ENCODE measurements at regions not wholly inside any gene's neighbourhood (a gene's known extent, or its start where the extent isn't known, plus 50 kb on each side); places are given as distances from the start of the nearest gene placed in this dataset.

DNA sequence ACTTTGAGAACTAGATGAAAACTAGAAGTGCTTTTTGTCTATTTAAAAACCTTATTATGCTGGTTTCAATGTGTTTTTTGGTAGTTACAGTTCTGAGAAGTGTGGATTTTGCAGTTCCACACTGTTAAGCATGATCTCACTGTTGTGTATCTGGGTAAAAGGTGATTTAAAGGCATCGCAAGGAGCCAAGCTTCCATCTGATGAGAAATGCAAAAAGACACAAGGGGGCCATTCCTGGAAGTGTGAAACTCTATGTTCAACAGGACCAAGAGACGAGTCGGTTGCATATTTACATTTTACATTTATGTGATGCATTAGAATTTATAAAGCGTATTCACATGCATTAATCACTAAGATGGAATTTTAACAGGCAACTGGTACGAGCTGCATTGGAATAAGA, 490.8 kb downstream of the NPIPA7 start:
- DNase-seq (ENCODE audit: low spot score) (no peak), ATAC-seq (no peak)
- no peaks in the 10 kb centered on the region for H3K4me1 Mint-ChIP-seq (ENCODE audit: low read depth in 2 of 2)
- no peak overlapping the region for H3K27ac Mint-ChIP-seq
- H3K9me3 Mint-ChIP-seq: no peaks in the 10 kb centered on the region
- peaks cover 15 to 18% of the 10 kb centered on the region in 2 donors for H3K27me3 Mint-ChIP-seq
- H3K36me3 Mint-ChIP-seq: no peaks in the 10 kb centered on the region
- no peak overlapping the region for H3K4me3 Mint-ChIP-seq

DNA sequence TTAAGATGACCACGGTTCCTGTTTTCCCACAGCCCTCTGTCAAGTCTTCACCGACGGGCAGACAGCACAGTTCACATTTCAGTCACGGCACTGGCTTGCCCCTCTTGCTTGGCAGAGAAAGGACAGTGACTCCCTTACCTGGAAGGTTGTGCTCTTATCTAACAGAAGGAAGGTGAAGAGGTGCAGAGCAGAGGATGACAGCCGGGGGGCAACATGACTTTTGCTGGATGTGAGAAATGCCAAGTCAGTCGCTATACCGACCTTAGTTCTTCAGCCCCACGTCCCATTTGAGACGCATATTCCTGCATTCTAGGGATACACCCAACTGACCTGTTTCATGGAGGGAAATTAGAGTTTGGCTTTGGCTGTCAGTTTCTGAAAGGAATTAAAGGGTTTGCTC, 492.3 kb downstream of the NPIPA7 start:
- Mint-ChIP-seq H3K4me1 (ENCODE audit: low read depth in 2 of 2) (no peaks in the 10 kb centered on the region), H3K36me3 (no peaks in the 10 kb centered on the region), H3K27ac (no peak overlapping the region), H3K9me3 (no peaks in the 10 kb centered on the region), H3K4me3 (no peak overlapping the region), H3K27me3 (peaks cover 22 to 24% of the 10 kb centered on the region in 2 donors)
- DNase-seq (ENCODE audit: low spot score) (no peak), ATAC-seq (no peak)

DNA sequence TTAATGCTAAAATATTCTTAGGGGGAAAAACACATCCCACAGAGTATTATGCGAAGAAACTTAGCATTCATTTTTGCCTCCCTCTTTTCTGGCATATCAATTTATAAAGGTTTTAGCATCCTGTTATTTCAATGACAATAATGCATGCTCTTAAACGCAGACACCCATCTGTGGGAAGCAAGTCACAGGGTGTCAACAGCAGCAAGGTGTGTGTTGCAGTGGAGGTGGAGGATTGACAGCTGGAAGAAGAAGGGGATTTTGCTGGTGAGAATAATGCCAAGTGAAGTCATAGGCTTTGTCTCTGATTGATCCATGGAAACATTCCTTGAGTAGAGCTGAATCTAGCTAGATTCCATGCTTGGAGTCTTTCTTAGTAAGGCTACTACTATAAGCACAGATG, 498.1 kb downstream of the NPIPA7 start:
- Mint-ChIP-seq H3K4me3 (no peak overlapping the region), H3K27ac (no peak overlapping the region), H3K27me3 (peaks cover 33 to 52% of the 10 kb centered on the region in 2 donors), H3K4me1 (ENCODE audit: low read depth in 2 of 2) (no peaks in the 10 kb centered on the region), H3K9me3 (no peaks in the 10 kb centered on the region), H3K36me3 (no peaks in the 10 kb centered on the region)
- DNase-seq (ENCODE audit: low spot score) (no peak), ATAC-seq (no peak)

DNA sequence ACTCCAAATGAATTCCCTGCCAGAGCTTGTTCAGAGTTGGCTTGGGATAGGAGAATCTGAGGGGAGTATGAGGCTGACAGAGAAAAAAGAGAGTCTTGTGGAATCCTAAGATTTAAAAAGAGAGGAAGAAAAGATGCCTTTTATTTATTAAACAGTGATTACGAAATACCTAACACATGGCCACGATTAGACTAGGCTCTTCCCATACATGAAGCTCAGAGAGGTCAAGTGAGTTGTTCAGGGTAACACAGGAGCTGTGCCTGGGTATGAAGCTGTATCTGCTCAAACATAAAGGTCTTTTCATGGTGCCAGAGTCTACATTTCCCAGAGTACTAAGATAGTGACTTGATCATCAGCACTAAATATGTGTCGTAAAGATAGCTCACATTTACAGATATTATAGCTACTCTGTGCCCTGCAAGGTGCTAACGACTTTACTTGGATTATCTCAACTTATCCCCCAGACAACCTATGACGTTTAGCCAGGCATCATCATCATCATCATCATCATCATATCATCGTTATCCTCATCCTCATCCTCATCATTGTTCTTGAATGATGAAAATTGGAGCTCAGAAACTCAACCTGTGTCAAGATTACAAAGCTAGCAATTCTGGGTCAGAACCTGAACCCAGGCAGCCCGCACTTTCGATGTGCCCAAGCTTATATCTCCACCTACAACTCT, 500.8 kb downstream of the NPIPA7 start:
- Mint-ChIP-seq H3K27ac (no peak overlapping the region), H3K9me3 (no peaks in the 10 kb centered on the region), H3K27me3 (peaks cover 23 to 43% of the 10 kb centered on the region in 2 donors), H3K4me1 (ENCODE audit: low read depth in 2 of 2) (no peaks in the 10 kb centered on the region), H3K4me3 (no peak overlapping the region), H3K36me3 (no peaks in the 10 kb centered on the region)
- no peak for ATAC-seq
- no peak for DNase-seq (ENCODE audit: low spot score)

DNA sequence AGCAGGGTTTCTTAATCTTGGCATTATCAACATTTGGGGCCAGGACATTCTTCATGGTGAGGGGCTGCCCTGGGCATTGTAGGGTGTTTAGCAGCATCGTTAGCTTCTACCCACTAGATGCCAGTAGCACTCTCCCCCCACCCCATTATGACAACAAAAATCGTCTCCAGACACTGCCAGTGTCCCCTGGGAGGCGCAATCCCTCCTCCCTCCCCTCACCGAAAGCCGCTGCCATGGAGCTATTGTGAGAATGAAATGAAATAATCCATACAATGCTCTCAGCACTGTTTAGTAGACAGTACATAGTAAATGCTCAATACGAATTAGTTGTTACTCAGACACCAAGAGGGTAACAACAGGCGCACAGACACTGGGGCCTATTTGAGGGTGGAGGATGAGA, 502.9 kb downstream of the NPIPA7 start:
- H3K9me3 Mint-ChIP-seq: no peaks in the 10 kb centered on the region
- H3K27me3 Mint-ChIP-seq: peaks cover 18 to 33% of the 10 kb centered on the region in 2 donors
- no peak for DNase-seq (ENCODE audit: low spot score)
- no peaks in the 10 kb centered on the region for H3K36me3 Mint-ChIP-seq
- no peak for ATAC-seq
- H3K4me3 Mint-ChIP-seq: no peak overlapping the region
- H3K4me1 Mint-ChIP-seq (ENCODE audit: low read depth in 2 of 2): no peaks in the 10 kb centered on the region
- no peak overlapping the region for H3K27ac Mint-ChIP-seq

DNA sequence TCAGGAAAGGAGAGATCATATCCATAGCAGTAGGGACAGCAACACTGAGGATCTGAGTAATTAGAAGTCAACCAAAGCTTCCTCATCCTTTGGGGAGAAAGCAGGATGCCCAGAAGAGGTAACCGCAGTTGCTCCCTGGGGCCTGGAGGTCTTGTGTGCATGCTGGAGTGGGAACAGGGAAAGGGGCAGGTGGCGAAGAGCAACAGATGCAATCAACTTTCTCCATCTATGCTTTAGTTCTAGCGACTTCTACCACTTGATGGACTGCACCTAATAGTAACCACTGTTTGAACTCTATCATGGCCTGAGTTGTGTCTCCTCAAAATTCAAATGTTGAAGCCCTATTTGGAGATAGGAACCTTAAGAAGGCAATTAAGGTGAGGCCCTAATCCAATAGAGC, 503.8 kb downstream of the NPIPA7 start:
- H3K27ac Mint-ChIP-seq: no peak overlapping the region

DNA sequence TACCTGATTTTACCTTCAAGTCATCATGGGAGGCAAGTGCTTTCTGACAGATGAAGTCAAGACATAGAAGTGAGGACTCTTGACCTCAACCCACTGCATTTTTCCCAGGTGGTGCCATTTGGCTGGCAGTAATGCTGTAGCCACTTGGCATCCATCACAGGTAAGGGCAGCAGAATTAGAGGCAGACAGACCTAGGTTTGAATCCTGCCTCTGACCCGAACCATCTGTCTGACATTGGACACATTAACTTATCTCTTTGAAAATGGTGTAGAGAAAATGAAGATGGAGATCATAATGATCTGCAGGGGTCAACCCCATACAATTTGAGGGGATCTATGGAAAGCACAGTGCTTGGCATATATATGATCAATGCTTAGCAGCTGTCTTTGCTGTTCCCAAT, 505.5 kb downstream of the NPIPA7 start:
- Mint-ChIP-seq H3K36me3 (no peaks in the 10 kb centered on the region), H3K4me1 (ENCODE audit: low read depth in 2 of 2) (no peaks in the 10 kb centered on the region), H3K9me3 (no peaks in the 10 kb centered on the region), H3K27ac (no peak overlapping the region), H3K4me3 (no peak overlapping the region), H3K27me3 (peaks cover 9 to 10% of the 10 kb centered on the region in 2 donors)
- DNase-seq (ENCODE audit: low spot score) (no peak), ATAC-seq (no peak)

More for the DNA sequence above, 503.8 kb downstream of the NPIPA7 start:
- Mint-ChIP-seq H3K4me1 (ENCODE audit: low read depth in 2 of 2) (no peaks in the 10 kb centered on the region), H3K36me3 (no peaks in the 10 kb centered on the region), H3K9me3 (no peaks in the 10 kb centered on the region), H3K4me3 (no peak overlapping the region), H3K27me3 (peaks cover 15 to 25% of the 10 kb centered on the region in 2 donors)
- no peak for DNase-seq (ENCODE audit: low spot score)
- no peak for ATAC-seq

DNA sequence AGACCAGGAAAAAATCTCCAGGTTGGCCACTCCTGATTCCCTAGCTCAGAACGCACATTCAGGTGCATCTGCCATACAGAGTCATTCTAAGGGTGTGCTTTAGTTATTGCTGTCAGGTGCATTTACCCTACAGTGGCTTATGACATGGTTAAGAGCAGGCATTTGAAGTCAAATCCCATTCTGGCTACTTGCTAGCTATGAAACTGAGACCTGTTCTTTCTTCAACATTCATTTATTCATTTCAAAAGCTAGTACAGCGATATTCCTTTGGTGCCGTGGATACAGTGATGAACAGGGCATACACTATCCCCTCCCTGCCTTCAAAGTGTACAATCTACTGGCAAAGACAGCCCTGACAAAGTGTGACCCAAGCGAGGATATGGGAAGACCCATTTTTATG, 508.3 kb downstream of the NPIPA7 start:
- Mint-ChIP-seq H3K27ac (no peak overlapping the region), H3K4me3 (no peak overlapping the region)

DNA sequence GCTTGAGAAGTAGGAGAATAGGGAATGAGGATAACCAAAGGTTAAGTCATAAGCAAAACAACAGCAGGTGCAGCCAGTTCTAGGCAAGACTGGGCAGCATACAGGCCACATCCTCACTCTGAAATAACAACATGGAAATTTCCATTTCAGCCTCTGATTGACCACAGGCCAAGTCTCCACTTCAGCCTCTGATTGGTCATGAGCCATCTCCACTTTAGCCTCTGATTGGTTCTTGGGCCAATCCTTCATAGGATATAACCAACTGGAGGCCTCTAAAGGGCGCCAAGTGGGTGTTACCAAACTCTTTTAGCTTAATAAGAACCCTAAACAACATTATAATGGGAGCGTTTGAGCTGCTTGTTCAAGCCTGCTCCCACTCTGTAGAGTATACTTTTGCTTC, 512.0 kb downstream of the NPIPA7 start:
- no peak for ATAC-seq
- Mint-ChIP-seq H3K9me3 (no peaks in the 10 kb centered on the region), H3K27ac (no peak overlapping the region), H3K36me3 (no peaks in the 10 kb centered on the region), H3K4me3 (no peak overlapping the region), H3K4me1 (ENCODE audit: low read depth in 2 of 2) (no peaks in the 10 kb centered on the region), H3K27me3 (peaks cover 0 to 7% of the 10 kb centered on the region in 2 donors)
- DNase-seq (ENCODE audit: low spot score): no peak

More for the DNA sequence above, 508.3 kb downstream of the NPIPA7 start:
- ATAC-seq (no peak), DNase-seq (ENCODE audit: low spot score) (no peak)
- no peaks in the 10 kb centered on the region for H3K36me3 Mint-ChIP-seq
- no peaks in the 10 kb centered on the region for H3K4me1 Mint-ChIP-seq (ENCODE audit: low read depth in 2 of 2)
- no peaks in the 10 kb centered on the region for H3K9me3 Mint-ChIP-seq
- peaks cover 0 to 7% of the 10 kb centered on the region in 2 donors for H3K27me3 Mint-ChIP-seq

DNA sequence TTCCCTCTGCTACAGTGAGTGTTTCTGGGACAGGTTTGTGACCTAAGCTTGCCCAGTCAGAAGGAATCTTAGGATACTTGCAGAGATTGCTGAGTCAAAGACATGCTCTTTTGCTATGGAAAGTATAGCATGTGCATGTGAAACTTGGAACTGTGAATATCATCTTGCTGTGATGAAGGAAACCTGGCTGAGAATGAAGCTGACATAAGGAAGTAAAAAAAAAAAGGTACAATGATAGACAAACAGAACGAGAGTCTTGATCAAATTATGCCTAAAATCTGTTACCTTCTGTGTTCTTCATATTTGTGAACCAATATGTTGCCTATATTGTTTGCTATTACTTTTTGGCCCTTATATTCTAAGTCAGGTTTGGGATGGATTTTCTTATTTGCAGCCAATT, 525.7 kb downstream of the NPIPA7 start:
- Mint-ChIP-seq H3K27ac (no peak overlapping the region), H3K27me3 (peaks cover 14 to 32% of the 10 kb centered on the region in 2 donors), H3K9me3 (peaks cover 5% of the 10 kb centered on the region), H3K4me3 (no peak overlapping the region), H3K36me3 (peaks cover 12% of the 10 kb centered on the region), H3K4me1 (ENCODE audit: low read depth in 2 of 2) (no peaks in the 10 kb centered on the region)
- DNase-seq (ENCODE audit: low spot score): no peak
- no peak for ATAC-seq

DNA sequence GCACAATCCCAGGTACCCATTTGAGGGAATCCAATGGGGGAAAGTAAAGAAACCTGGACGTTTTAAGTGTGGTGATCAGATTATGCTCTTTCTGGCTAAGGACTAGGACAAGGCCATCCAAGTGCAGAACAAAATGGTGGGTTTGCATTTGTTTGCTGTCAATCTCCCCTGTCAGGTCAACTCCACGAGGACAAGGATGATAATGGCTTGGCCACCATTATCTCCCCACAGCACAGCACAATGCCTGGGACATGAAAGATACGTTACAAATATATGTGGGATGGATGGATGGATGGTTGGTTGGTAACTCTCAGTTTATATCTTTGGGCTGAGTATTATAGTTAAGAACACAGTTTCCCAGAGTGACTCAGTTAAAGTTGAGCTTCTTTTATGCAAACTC, 526.9 kb downstream of the NPIPA7 start:
- H3K4me3 Mint-ChIP-seq: no peak overlapping the region
- H3K36me3 Mint-ChIP-seq: peaks cover 5% of the 10 kb centered on the region
- H3K4me1 Mint-ChIP-seq (ENCODE audit: low read depth in 2 of 2): no peaks in the 10 kb centered on the region
- H3K9me3 Mint-ChIP-seq: peaks cover 4% of the 10 kb centered on the region
- H3K27me3 Mint-ChIP-seq: peaks cover 17 to 28% of the 10 kb centered on the region in 2 donors
- DNase-seq (ENCODE audit: low spot score): no peak
- ATAC-seq: no peak
- H3K27ac Mint-ChIP-seq: no peak overlapping the region

DNA sequence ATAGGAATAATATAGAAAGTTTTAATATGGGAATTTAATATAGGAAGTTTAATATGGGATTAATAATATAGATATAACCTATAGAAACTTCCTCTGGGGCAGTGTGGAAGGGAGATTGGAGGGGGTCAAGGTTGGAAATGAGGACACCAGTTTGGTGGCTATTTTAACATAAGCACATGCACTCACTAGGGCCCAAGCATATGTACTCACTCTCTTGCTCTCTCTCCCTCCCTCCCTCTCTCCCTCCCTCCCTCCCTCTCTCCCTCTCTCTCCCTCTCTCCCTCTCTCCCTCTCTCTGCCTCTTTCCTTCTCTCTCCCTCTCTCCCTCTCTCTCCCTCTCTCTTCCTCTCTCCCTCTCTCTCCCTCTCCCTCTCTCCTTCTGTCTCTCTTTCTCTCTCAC, 528.1 kb downstream of the NPIPA7 start:
- Mint-ChIP-seq H3K27ac (no peak overlapping the region), H3K4me1 (ENCODE audit: low read depth in 2 of 2) (no peaks in the 10 kb centered on the region), H3K4me3 (no peak overlapping the region), H3K9me3 (no peaks in the 10 kb centered on the region), H3K27me3 (peaks cover 18 to 34% of the 10 kb centered on the region in 2 donors), H3K36me3 (no peaks in the 10 kb centered on the region)
- no peak for ATAC-seq
- DNase-seq (ENCODE audit: low spot score): no peak

DNA sequence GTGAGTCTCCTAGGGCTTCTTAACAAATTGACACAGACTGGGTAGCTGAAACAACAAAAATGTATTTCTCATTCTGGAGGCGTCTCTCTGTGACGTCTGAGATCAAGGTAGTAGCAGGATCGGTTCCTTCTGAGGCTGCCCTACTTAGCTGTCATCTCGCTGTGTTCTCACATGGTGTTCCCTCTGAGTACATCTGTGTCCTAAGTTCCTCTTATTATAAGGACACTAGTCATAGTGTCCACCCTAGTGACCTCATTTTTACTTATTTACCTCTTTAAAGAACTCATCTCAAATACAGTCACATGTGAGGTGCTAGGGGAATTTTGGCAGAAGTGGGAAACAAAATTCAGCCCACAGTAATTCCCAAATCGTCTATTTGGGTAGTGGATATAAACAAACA, 529.1 kb downstream of the NPIPA7 start:
- Mint-ChIP-seq H3K27ac (no peak overlapping the region), H3K36me3 (no peaks in the 10 kb centered on the region), H3K9me3 (no peaks in the 10 kb centered on the region), H3K4me1 (ENCODE audit: low read depth in 2 of 2) (no peaks in the 10 kb centered on the region), H3K27me3 (peaks cover 17 to 36% of the 10 kb centered on the region in 2 donors), H3K4me3 (no peak overlapping the region)
- no peak for ATAC-seq
- DNase-seq (ENCODE audit: low spot score): no peak

DNA sequence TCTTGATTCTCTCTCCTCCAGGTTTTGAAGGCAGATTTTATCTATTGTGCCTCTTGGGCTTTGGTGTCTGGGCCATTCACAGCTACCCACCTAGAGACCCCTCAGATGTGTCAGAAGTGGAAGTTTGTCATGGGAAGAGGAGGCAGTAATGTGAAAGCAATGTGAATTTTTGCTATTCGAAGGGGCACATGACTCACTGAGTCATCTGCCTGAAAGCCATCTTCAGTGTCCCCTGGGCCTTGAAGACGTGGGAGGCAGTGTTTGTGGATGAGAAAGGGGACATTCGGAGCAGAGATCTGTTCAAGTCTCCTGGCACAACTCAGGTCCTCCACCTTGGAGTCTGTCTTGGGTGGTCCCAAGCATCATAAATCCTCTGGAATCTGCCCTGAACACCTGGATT, 530.2 kb downstream of the NPIPA7 start:
- H3K9me3 Mint-ChIP-seq: no peaks in the 10 kb centered on the region
- H3K4me3 Mint-ChIP-seq: no peak overlapping the region
- DNase-seq (ENCODE audit: low spot score): no peak
- no peaks in the 10 kb centered on the region for H3K36me3 Mint-ChIP-seq
- no peak overlapping the region for H3K27ac Mint-ChIP-seq
- peaks cover 20 to 32% of the 10 kb centered on the region in 2 donors for H3K27me3 Mint-ChIP-seq
- no peaks in the 10 kb centered on the region for H3K4me1 Mint-ChIP-seq (ENCODE audit: low read depth in 2 of 2)
- no peak for ATAC-seq

DNA sequence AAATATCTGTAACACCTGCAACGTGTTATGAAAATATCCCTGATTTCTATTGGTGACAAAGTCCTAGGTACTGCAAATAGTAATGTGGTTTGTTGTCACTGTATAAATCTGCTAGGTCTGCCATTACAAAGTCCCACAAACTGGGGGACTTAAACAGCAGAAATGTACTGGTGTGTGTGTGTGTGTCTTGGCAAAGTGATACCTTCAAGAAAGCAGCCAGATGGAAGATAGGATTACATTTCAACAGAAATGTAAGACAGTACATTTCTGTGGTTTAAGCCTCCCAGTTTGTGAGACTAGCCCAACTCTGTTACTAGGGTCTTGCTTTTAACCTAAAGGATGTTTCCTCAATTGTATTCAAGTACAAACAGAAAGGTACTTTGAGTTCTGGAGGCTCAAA, 531.7 kb downstream of the NPIPA7 start:
- Mint-ChIP-seq H3K36me3 (no peaks in the 10 kb centered on the region), H3K4me3 (no peak overlapping the region), H3K9me3 (no peaks in the 10 kb centered on the region), H3K27me3 (peaks cover 20 to 29% of the 10 kb centered on the region in 2 donors), H3K27ac (no peak overlapping the region), H3K4me1 (ENCODE audit: low read depth in 2 of 2) (no peaks in the 10 kb centered on the region)
- DNase-seq (ENCODE audit: low spot score) (no peak), ATAC-seq (no peak)
